ENCODE measurements at regions not wholly inside any gene's neighbourhood (a gene's known extent, or its start where the extent isn't known, plus 50 kb on each side); places are given as distances from the start of the nearest gene placed in this dataset.

GRCh38 chr10:28468707-28469483 lies 64.0 kb upstream of the WAC start:
- no peak for TF ChIP-seq CTCF (conservative IDR thresholded peaks at IDR 0.05; ENCODE audit: low read depth in 2 of 2)
- no peak for TF ChIP-seq EZH2phosphoT487 (IDR thresholded peaks at IDR 0.05; ENCODE audit: unreplicated experiment)
- TF ChIP-seq JUNB (IDR thresholded peaks at IDR 0.05; ENCODE audit: unreplicated experiment), result no peak
- no peak for TF ChIP-seq POLR2AphosphoS5 (IDR thresholded peaks at IDR 0.05; ENCODE audit: low read depth)
- no peak for TF ChIP-seq EZH2 (IDR thresholded peaks at IDR 0.05; ENCODE audit: low read depth, unreplicated experiment)
- no peak for TF ChIP-seq REST (IDR thresholded peaks at IDR 0.05; ENCODE audit: unreplicated experiment)
- no peak for TF ChIP-seq ZNF462 (CRISPR knock-in tag; IDR thresholded peaks at IDR 0.05)
- TF ChIP-seq ZNF331 (CRISPR knock-in tag; IDR thresholded peaks at IDR 0.05; ENCODE audit: low read depth), result no peak
- TF ChIP-seq ZNF114 (CRISPR knock-in tag; IDR thresholded peaks at IDR 0.05), result no peak
- no peak for TF ChIP-seq STAT1 (IDR thresholded peaks at IDR 0.05; ENCODE audit: unreplicated experiment)
